T-helper 17 cell (primary cell): ENCODE measurements at regions not wholly inside any gene's neighbourhood (a gene's known extent, or its start where the extent isn't known, plus 50 kb on each side); places are given as distances from the start of the nearest gene placed in this dataset.
A peak's percentile ranks its signal among the peaks of the same experiment; 100 is the strongest.

ENCODE experiments used
- ATAC-seq: fragments of 150-1000 bp; cut with Tn5 transposase; 2 replicates; pipeline ENCODE4 v1.10.0; 2021; ENCODE audit warnings: mild to moderate bottlenecking, moderate library complexity
- DNase-seq, 3 donors: peaks; one replicate each; pipeline versions ENCODE4 v3.0.0 to v3.0.0-alpha.2; 2020 to 2021
- H3K9me3 ChIP-seq: one replicate; pipeline ENCODE4 v1.7.0; 2013; ENCODE audit warnings: low read length, mild to moderate bottlenecking; ENCODE audit not compliant: control insufficient read depth, poor library complexity, severe bottlenecking
- H3K27ac Mint-ChIP-seq: one replicate; pipeline ENCODE4 v1.8.0; 2022; ENCODE audit warnings: mild to moderate bottlenecking, moderate library complexity, mixed read lengths
- H3K27me3 Mint-ChIP-seq: one replicate; pipeline ENCODE4 v1.8.0; 2022; ENCODE audit warnings: mixed read lengths
- H3K36me3 Mint-ChIP-seq: one replicate; pipeline ENCODE4 v1.8.0; 2022; ENCODE audit warnings: low read depth, mixed read lengths
- H3K4me1 Mint-ChIP-seq: one replicate; pipeline ENCODE4 v1.8.0; 2022; ENCODE audit warnings: mild to moderate bottlenecking, mixed read lengths
- H3K4me3 Mint-ChIP-seq: one replicate; pipeline ENCODE4 v1.8.0; 2022; ENCODE audit warnings: mild to moderate bottlenecking, moderate library complexity, mixed read lengths

- DNase-seq (no peak), ATAC-seq (no peak)
- Mint-ChIP-seq H3K27ac (no peak overlapping the region), H3K27me3 (no peaks in the 10 kb centered on the region), H3K4me1 (peaks cover 2% of the 10 kb centered on the region), H3K4me3 (no peak overlapping the region), H3K36me3 (no peaks in the 10 kb centered on the region)
- H3K9me3 ChIP-seq: no peaks in the 10 kb centered on the region
Observed at GRCh38 chr5:32510860-32511259, 66.3 kb upstream of the ZFR start.

DNA sequence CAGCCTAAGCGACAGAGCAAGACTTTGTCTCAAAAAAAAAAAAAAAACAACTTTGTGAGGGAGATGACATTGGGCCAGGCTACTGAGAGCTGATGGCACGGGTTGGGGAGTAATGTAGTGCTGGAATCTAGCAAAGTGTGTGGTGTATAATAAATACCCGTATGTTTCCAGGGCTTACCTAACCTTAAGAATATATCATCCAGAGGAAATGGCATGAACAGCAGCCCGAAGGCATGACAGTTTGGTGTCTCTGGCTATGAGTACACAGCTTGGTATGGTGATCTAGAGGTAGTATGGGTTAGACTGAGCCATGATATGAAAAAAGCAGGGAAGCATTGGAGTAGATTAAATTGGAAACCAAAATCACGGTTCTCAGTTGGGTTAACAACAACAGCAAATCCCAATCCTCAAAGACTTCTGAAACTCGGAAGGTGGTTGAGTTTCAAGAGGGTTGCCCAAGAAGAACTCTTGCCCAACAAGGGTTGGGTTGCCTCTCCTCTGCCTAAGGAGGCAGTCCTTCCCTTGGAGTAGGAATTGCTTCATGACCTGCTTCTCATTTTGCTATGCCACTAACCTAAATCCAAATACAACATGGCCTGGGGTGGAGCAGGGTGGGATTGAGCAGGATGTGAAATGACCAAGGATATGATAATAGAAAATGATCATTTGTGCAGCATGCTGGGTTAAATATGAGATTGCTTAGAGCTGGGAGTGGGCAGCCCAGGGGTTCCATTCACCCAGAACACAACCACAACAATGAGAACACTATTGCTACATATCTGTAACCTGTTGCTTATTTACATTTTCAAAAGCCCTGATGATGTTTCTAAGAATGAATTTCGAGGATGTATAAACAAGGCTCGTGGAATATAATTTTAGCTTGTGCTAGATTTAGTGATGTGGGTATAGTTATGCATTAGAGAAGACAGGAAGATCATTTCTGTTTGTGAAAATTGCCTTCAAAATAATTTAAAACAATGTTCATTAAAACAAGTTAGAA, 64.6 kb upstream of the ZFR start:
- Mint-ChIP-seq H3K4me3 (peak overlapping the region; percentile 49), H3K36me3 (no peaks in the 10 kb centered on the region), H3K27ac (peak overlapping the region; percentile 24), H3K27me3 (no peaks in the 10 kb centered on the region), H3K4me1 (peaks cover 15% of the 10 kb centered on the region)
- ATAC-seq: no peak
- DNase-seq: no peak
- no peaks in the 10 kb centered on the region for H3K9me3 ChIP-seq

GRCh38 chr5:32507738-32508434, 63.3 kb upstream of the ZFR start:
- Mint-ChIP-seq H3K4me3 (no peak overlapping the region), H3K36me3 (no peaks in the 10 kb centered on the region), H3K27ac (no peak overlapping the region), H3K4me1 (peaks cover 16% of the 10 kb centered on the region), H3K27me3 (no peaks in the 10 kb centered on the region)
- DNase-seq (no peak), ATAC-seq (no peak)
- no peaks in the 10 kb centered on the region for H3K9me3 ChIP-seq

GRCh38 chr5:32506799-32507198, 62.3 kb upstream of the ZFR start:
- Mint-ChIP-seq H3K27ac (no peak overlapping the region), H3K4me1 (peaks cover 15% of the 10 kb centered on the region), H3K27me3 (no peaks in the 10 kb centered on the region), H3K36me3 (no peaks in the 10 kb centered on the region), H3K4me3 (no peak overlapping the region)
- DNase-seq (no peak), ATAC-seq (no peak)
- no peaks in the 10 kb centered on the region for H3K9me3 ChIP-seq

DNA sequence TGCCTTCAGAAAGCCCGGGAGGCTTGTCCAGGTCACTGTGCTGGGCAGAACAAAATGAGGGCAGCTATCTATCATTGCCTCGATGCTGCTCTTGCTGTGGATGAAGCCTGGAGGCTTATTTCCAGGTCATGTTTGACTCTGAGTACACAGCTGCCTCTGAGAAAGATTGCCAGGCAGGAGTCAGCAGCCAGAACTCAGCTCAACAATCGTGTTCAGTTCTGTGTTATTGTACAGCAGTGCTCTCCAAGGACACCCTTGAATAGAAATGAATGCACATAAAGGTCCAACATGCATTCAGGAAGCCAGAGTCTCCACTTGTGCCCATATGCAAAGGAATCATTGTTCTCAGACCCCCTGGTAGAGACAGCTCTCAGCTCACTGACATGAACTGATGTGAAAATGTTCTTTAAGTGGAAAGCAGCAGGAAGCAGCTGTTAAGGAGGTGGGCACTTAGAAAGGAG, 61.7 kb upstream of the ZFR start:
- DNase-seq (no peak), ATAC-seq (no peak)
- Mint-ChIP-seq H3K27ac (no peak overlapping the region), H3K4me3 (no peak overlapping the region), H3K4me1 (peaks cover 15% of the 10 kb centered on the region), H3K27me3 (peaks cover 4% of the 10 kb centered on the region), H3K36me3 (no peaks in the 10 kb centered on the region)
- no peaks in the 10 kb centered on the region for H3K9me3 ChIP-seq

- Mint-ChIP-seq H3K36me3 (no peaks in the 10 kb centered on the region), H3K27ac (no peak overlapping the region), H3K4me1 (peaks cover 15% of the 10 kb centered on the region), H3K27me3 (peaks cover 6% of the 10 kb centered on the region), H3K4me3 (no peak overlapping the region)
- H3K9me3 ChIP-seq: no peaks in the 10 kb centered on the region
- ATAC-seq (no peak), DNase-seq (no peak)
Observed at GRCh38 chr5:32505756-32506155, 61.2 kb upstream of the ZFR start.

GRCh38 chr5:32504989-32505596, 60.6 kb upstream of the ZFR start:
- no peak for DNase-seq
- H3K27me3 Mint-ChIP-seq: peaks cover 6% of the 10 kb centered on the region
- H3K27ac Mint-ChIP-seq: peak overlapping the region; percentile 90
- no peaks in the 10 kb centered on the region for H3K36me3 Mint-ChIP-seq
- H3K4me1 Mint-ChIP-seq: peaks cover 15% of the 10 kb centered on the region
- peak overlapping the region; percentile 45 for H3K4me3 Mint-ChIP-seq
- no peaks in the 10 kb centered on the region for H3K9me3 ChIP-seq
- peak; percentile 42 for ATAC-seq

DNA sequence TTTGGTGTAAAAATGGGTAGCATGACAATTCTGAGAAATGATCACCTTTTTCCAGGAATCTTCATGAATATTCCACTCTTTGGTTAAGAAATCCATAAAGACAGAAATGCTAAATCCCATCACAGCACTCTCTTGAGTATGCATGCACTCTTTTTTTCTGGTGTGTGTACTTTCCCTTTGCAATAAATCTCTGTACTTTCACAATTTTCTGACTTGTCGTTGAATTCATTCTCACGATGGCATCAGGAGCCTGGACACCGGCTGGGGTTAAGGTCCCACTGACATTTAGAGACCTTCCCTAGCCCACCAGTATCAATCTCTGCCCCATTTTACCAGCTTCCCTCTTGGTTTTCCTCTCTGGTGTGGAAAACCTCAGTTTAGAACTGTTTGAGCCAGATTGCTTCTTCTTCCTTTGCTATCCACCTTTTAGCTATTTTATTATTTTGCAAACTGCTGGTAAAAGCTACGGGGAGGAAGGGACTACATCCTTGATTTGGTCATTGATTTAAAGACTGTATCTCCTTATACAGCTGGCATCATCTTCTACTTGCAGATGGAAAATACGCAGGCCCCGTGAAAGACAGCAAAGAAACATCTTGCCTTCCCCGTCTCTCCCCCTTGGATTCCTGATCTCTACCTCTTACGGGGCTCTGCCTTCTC, 59.9 kb upstream of the ZFR start:
- Mint-ChIP-seq H3K36me3 (no peaks in the 10 kb centered on the region), H3K4me3 (no peak overlapping the region), H3K4me1 (peaks cover 15% of the 10 kb centered on the region), H3K27me3 (peaks cover 6% of the 10 kb centered on the region), H3K27ac (peak overlapping the region; percentile 90)
- ATAC-seq (no peak), DNase-seq (no peak)
- no peaks in the 10 kb centered on the region for H3K9me3 ChIP-seq

- H3K27me3 Mint-ChIP-seq: peaks cover 6% of the 10 kb centered on the region
- DNase-seq (no peak), ATAC-seq (no peak)
- H3K4me3 Mint-ChIP-seq: no peak overlapping the region
- H3K9me3 ChIP-seq: no peaks in the 10 kb centered on the region
- no peaks in the 10 kb centered on the region for H3K36me3 Mint-ChIP-seq
- H3K27ac Mint-ChIP-seq: no peak overlapping the region
- peaks cover 21% of the 10 kb centered on the region for H3K4me1 Mint-ChIP-seq
Observed at GRCh38 chr5:32503261-32503660, 58.7 kb upstream of the ZFR start.

DNA sequence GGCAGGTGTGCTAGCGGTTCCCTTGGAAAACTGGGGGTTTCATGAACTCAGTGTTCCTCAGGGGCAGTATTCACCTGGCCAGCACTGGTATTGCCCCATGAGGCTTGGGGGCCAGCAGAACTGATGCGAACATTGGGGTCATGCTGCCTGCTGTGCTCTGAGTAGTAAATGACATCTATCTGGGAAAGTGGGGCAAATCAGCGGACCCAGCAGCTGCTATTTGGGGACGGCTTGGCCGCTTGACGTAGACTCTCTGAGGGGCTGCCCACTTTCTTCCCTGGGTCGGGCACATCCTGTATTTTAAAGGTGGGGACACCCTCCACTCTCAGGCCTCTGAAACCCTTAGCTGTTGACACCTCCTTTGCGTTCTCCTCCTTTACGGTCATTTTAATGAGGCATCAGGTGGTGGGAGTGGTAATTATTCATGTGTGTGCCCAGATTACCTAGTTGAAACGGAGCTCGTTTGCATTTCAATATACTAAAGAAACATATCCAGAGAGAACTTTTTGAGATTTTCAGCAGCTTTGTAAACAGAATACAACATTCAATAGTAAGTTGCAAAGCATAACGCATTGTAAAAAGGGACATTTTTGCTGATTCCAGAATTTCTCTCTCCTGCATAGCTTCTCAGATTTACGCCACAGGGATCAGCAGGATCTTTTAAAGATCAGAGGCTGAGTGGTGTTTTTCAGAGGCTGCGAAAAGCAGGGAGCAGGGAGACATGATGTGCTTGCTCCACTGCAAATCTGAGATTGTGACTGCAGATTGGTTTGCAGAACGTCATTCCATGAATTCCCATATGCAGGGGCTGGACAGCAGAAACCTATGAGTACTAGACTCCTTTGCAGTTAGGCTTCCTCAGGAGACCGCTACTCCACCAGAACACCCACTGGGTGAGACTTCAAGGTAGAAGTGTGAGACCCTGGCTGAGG, 56.8 kb upstream of the ZFR start:
- H3K9me3 ChIP-seq: no peaks in the 10 kb centered on the region
- no peak overlapping the region for H3K27ac Mint-ChIP-seq
- peaks cover 22% of the 10 kb centered on the region for H3K4me1 Mint-ChIP-seq
- H3K36me3 Mint-ChIP-seq: no peaks in the 10 kb centered on the region
- DNase-seq: no peak
- no peak for ATAC-seq
- H3K27me3 Mint-ChIP-seq: peaks cover 6% of the 10 kb centered on the region
- no peak overlapping the region for H3K4me3 Mint-ChIP-seq

GRCh38 chr5:32500181-32500580, 55.6 kb upstream of the ZFR start:
- peaks cover 18% of the 10 kb centered on the region for H3K4me1 Mint-ChIP-seq
- peaks cover 6% of the 10 kb centered on the region for H3K27me3 Mint-ChIP-seq
- H3K9me3 ChIP-seq: no peaks in the 10 kb centered on the region
- no peak overlapping the region for H3K4me3 Mint-ChIP-seq
- H3K27ac Mint-ChIP-seq: peak overlapping the region; percentile 39
- no peaks in the 10 kb centered on the region for H3K36me3 Mint-ChIP-seq
- ATAC-seq (no peak), DNase-seq (no peak)

GRCh38 chr5:32499261-32499660, 54.7 kb upstream of the ZFR start:
- Mint-ChIP-seq H3K4me3 (no peak overlapping the region), H3K36me3 (no peaks in the 10 kb centered on the region), H3K27ac (no peak overlapping the region), H3K4me1 (peaks cover 13% of the 10 kb centered on the region), H3K27me3 (peaks cover 6% of the 10 kb centered on the region)
- peak; percentile 20 for ATAC-seq
- DNase-seq: no peak
- no peaks in the 10 kb centered on the region for H3K9me3 ChIP-seq
